Small intestine (tissue), 7 donors: ENCODE measurements at regions not wholly inside any gene's neighbourhood (a gene's known extent, or its start where the extent isn't known, plus 50 kb on each side); places are given as distances from the start of the nearest gene placed in this dataset.

Experiments
- DNase-seq, 2 donors: peaks; one replicate each; pipeline versions ENCODE4 v3.0.0 to v3.0.0-alpha.2; 2013
- FAIRE-seq: peaks from 2 replicates; lab custom pipeline; 2012; peaks lifted over from hg19 to GRCh38; lab: Jason Lieb, UNC
- H3K27ac ChIP-seq, 3 donors: one replicate each; pipeline ENCODE4 v1.5.1; 2013; ENCODE audit warnings: low read length in 2 of 3, mild to moderate bottlenecking in 2 of 3, control low read depth in 1 of 3, inconsistent platforms in 1 of 3, low read depth in 1 of 3, moderate library complexity in 1 of 3
- H3K27me3 ChIP-seq, 3 donors: one replicate each; pipeline ENCODE4 v1.6.1; 2013; ENCODE audit warnings: low read length in 3 of 3, inconsistent platforms in 1 of 3; ENCODE audit not compliant: control insufficient read depth in 3 of 3, insufficient read depth in 3 of 3
- H3K36me3 ChIP-seq, 3 donors: one replicate each; pipeline ENCODE4 v1.6.1; 2013; ENCODE audit warnings: low read length in 3 of 3, inconsistent platforms in 1 of 3, low read depth in 1 of 3, mild to moderate bottlenecking in 1 of 3, moderate library complexity in 1 of 3; ENCODE audit not compliant: control insufficient read depth in 3 of 3, insufficient read depth in 2 of 3
- H3K4me1 ChIP-seq, 3 donors: one replicate each; pipeline ENCODE4 v1.6.1; 2013; ENCODE audit warnings: low read length in 2 of 3, inconsistent platforms in 1 of 3, low read depth in 1 of 3, mild to moderate bottlenecking in 1 of 3, moderate library complexity in 1 of 3; ENCODE audit not compliant: control insufficient read depth in 3 of 3, insufficient read depth in 2 of 3
- H3K4me3 ChIP-seq, 3 donors: one replicate each; pipeline ENCODE4 v1.5.1; 2013; ENCODE audit warnings: low read length in 3 of 3, control low read depth in 1 of 3, inconsistent platforms in 1 of 3, low read depth in 1 of 3, mild to moderate bottlenecking in 1 of 3, moderate library complexity in 1 of 3
- H3K9me3 ChIP-seq, 2 donors: one replicate each; pipeline ENCODE4 v1.6.1; 2013; ENCODE audit warnings: low read depth in 1 of 2, low read length in 1 of 2; ENCODE audit not compliant: control insufficient read depth in 2 of 2, insufficient read depth in 1 of 2
- WGBS, 3 donors: extraction: QIAGEN DNeasy Blood & Tissue Kit; methylation state at CpG; one replicate each; pipeline ENCODE4 v1.1.7; 2013; 5-methylcytosine and 5-hydroxymethylcytosine counted together
- donor health status: healthy with polysubstance abuse.
- donor health status: control.
- donor health status: control.
- donor health status: Bipolar disorder and iron deficiency.
- donor health status: healthy.

- H3K4me3 ChIP-seq = no peak overlapping the region
- DNase-seq = no peak
- WGBS, 3 donors = 43 to 53% (median 43%) methylated on average over 13 of the region's 13 CpGs
- H3K27me3 ChIP-seq = peaks cover 11 to 60% (median 35%) of the 10 kb centered on the region in 3 donors
- no peaks in the 10 kb centered on the region for H3K4me1 ChIP-seq
- H3K9me3 ChIP-seq = peaks cover 1 to 18% of the 10 kb centered on the region in 2 donors
- H3K36me3 ChIP-seq = no peaks in the 10 kb centered on the region
- no peak for FAIRE-seq
- H3K27ac ChIP-seq = no peak overlapping the region
These were observed 92.4 kb downstream of the MICALL2 start for GRCh38 chr7:1366801-1367405.

- no peak for FAIRE-seq
These were observed 91.6 kb downstream of the MICALL2 start for GRCh38 chr7:1367501-1368183.

GRCh38 chr7:1368184-1368681, 91.0 kb downstream of the MICALL2 start:
- peaks cover 11 to 63% (median 37%) of the 10 kb centered on the region in 3 donors for H3K27me3 ChIP-seq
- no peak overlapping the region for H3K27ac ChIP-seq
- H3K4me3 ChIP-seq = no peak overlapping the region
- H3K9me3 ChIP-seq = peaks cover 1 to 18% of the 10 kb centered on the region in 2 donors
- H3K4me1 ChIP-seq = no peaks in the 10 kb centered on the region
- FAIRE-seq (no peak), DNase-seq (no peak)
- no peaks in the 10 kb centered on the region for H3K36me3 ChIP-seq
- 28 to 43% (median 30%) methylated on average over 11 of the region's 11 CpGs for WGBS, 3 donors

More at GRCh38 chr7:1367501-1368183, 91.6 kb downstream of the MICALL2 start:
- Histone ChIP-seq H3K9me3 (peaks cover 1 to 18% of the 10 kb centered on the region in 2 donors), H3K27ac (no peak overlapping the region), H3K4me1 (no peaks in the 10 kb centered on the region), H3K4me3 (no peak overlapping the region), H3K27me3 (peaks cover 11 to 63% (median 35%) of the 10 kb centered on the region in 3 donors), H3K36me3 (no peaks in the 10 kb centered on the region)
- 42 to 60% (median 54%) methylated on average over 22 of the region's 22 CpGs for WGBS, 3 donors
- DNase-seq = no peak

- 3 to 9% (median 6%) methylated on average over 34 to 74 of the region's 74 CpGs for WGBS, 3 donors
- FAIRE-seq = no peak
- H3K4me3 ChIP-seq = no peak overlapping the region
- H3K27ac ChIP-seq = no peak overlapping the region
- peaks cover 11 to 68% (median 37%) of the 10 kb centered on the region in 3 donors for H3K27me3 ChIP-seq
- no peaks in the 10 kb centered on the region for H3K36me3 ChIP-seq
- no peak for DNase-seq
- peaks cover 1 to 17% of the 10 kb centered on the region in 2 donors for H3K9me3 ChIP-seq
- H3K4me1 ChIP-seq = no peaks in the 10 kb centered on the region
These were observed 90.3 kb downstream of the MICALL2 start for GRCh38 chr7:1368682-1369571.

GRCh38 chr7:1369916-1370657, 89.2 kb downstream of the MICALL2 start:
- H3K4me3 ChIP-seq = no peak overlapping the region
- H3K9me3 ChIP-seq = peaks cover 1 to 11% of the 10 kb centered on the region in 2 donors
- no peaks in the 10 kb centered on the region for H3K36me3 ChIP-seq
- 18 to 29% (median 19%) methylated on average over 12 to 14 of the region's 14 CpGs for WGBS, 3 donors
- no peak for DNase-seq
- H3K4me1 ChIP-seq = no peaks in the 10 kb centered on the region
- FAIRE-seq = no peak
- peaks cover 11 to 67% (median 34%) of the 10 kb centered on the region in 3 donors for H3K27me3 ChIP-seq
- H3K27ac ChIP-seq = no peak overlapping the region

GRCh38 chr7:1370738-1371137, 88.5 kb downstream of the MICALL2 start:
- FAIRE-seq (no peak), DNase-seq (no peak)
- Histone ChIP-seq H3K27me3 (peaks cover 11 to 61% (median 32%) of the 10 kb centered on the region in 3 donors), H3K9me3 (peaks cover 1 to 7% of the 10 kb centered on the region in 2 donors), H3K36me3 (no peaks in the 10 kb centered on the region), H3K27ac (no peak overlapping the region), H3K4me1 (no peaks in the 10 kb centered on the region), H3K4me3 (no peak overlapping the region)
- 75 to 79% (median 76%) methylated on average over 9 of the region's 9 CpGs for WGBS, 3 donors

- Histone ChIP-seq H3K36me3 (no peaks in the 10 kb centered on the region), H3K27ac (no peak overlapping the region), H3K9me3 (peaks cover 1 to 3% of the 10 kb centered on the region in 2 donors), H3K4me1 (no peaks in the 10 kb centered on the region), H3K4me3 (no peak overlapping the region), H3K27me3 (peaks cover 11 to 56% (median 21%) of the 10 kb centered on the region in 3 donors)
- DNase-seq (no peak), FAIRE-seq (no peak)
- 80 to 86% (median 81%) methylated on average over 6 of the region's 6 CpGs for WGBS, 3 donors
These were observed 87.2 kb downstream of the MICALL2 start for GRCh38 chr7:1372063-1372462.
